ENCODE measurements at regions not wholly inside any gene's neighbourhood (a gene's known extent, or its start where the extent isn't known, plus 50 kb on each side); places are given as distances from the start of the nearest gene placed in this dataset.

- ATAC-seq (no peak), DNase-seq (no peak)
- Histone ChIP-seq H3K4me3 (ENCODE audit: low read length) (no peak overlapping the region), H3K4me1 (ENCODE audit: control insufficient read depth in 2 of 2, insufficient read depth in 2 of 2, low read length in 2 of 2) (no peaks in the 10 kb centered on the region), H3K27ac (ENCODE audit: low read depth, low read length) (no peak overlapping the region), H3K9me3 (ENCODE audit: control insufficient read depth in 2 of 3, low read length in 3 of 3) (no peaks in the 10 kb centered on the region), H3K27me3 (ENCODE audit: control insufficient read depth in 2 of 2, insufficient read depth in 2 of 2, low read length in 2 of 2) (no peaks in the 10 kb centered on the region), H3K36me3 (ENCODE audit: control insufficient read depth in 2 of 3, insufficient read depth in 3 of 3, low read length in 3 of 3) (no peaks in the 10 kb centered on the region)
- Mint-ChIP-seq H3K27ac (no peak overlapping the region), H3K9me3 (no peaks in the 10 kb centered on the region), H3K27me3 (peaks cover 0 to 16% (median 7%) of the 10 kb centered on the region in 5 donors), H3K4me1 (no peaks in the 10 kb centered on the region), H3K4me3 (no peak overlapping the region), H3K36me3 (no peaks in the 10 kb centered on the region)
- CTCF ChIA-PET = no interaction called here
- intact Hi-C loops (cut with micrococcal nuclease) = loop anchor here in 1 of 2 donors (5.0 kb wide), 1 partner anchor 475 kb away; no protein-coding TSS in a partner anchor
- POLR2A ChIA-PET = no interaction called here
Measured at GRCh38 chr12:14187002-14187401, 178.5 kb upstream of the ATF7IP start.

DNA sequence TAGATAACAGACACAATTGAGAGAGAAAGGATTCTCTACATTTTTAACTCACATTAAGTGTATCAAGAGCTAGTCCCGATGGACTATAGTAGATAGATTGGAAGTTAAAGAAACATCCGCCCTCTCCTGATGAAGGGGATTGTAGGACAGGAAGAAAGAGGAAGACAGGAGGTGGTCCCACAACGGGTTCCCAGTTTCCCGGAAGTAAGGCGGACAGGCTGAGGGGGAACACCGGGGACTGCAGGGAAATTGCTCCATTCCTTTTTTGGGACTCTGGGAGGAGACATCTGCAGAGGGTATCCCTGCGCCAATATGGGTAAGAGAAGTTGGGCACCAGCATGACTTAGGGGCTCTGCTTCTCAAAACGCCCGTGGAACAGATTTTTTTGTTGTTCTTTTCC lies 177.5 kb upstream of the ATF7IP start:
- CTCF ChIA-PET = no interaction called here
- H3K27ac ChIP-seq (ENCODE audit: low read depth, low read length) = no peak overlapping the region
- Mint-ChIP-seq H3K4me1 (no peaks in the 10 kb centered on the region), H3K9me3 (no peaks in the 10 kb centered on the region), H3K36me3 (no peaks in the 10 kb centered on the region), H3K27me3 (peaks cover 0 to 16% (median 7%) of the 10 kb centered on the region in 5 donors), H3K27ac (no peak overlapping the region), H3K4me3 (no peak overlapping the region)
- ATAC-seq (no peak), DNase-seq (no peak)
- no peaks in the 10 kb centered on the region for H3K9me3 ChIP-seq (ENCODE audit: control insufficient read depth in 2 of 3, low read length in 3 of 3)
- POLR2A ChIA-PET = no interaction called here
- H3K4me1 ChIP-seq (ENCODE audit: control insufficient read depth in 2 of 2, insufficient read depth in 2 of 2, low read length in 2 of 2) = no peaks in the 10 kb centered on the region
- H3K4me3 ChIP-seq (ENCODE audit: low read length) = no peak overlapping the region
- intact Hi-C loops (cut with micrococcal nuclease) = loop anchor here in 1 of 2 donors (5.0 kb wide), 1 partner anchor 474 kb away; no protein-coding TSS in a partner anchor
- H3K27me3 ChIP-seq (ENCODE audit: control insufficient read depth in 2 of 2, insufficient read depth in 2 of 2, low read length in 2 of 2) = no peaks in the 10 kb centered on the region
- H3K36me3 ChIP-seq (ENCODE audit: control insufficient read depth in 2 of 3, insufficient read depth in 3 of 3, low read length in 3 of 3) = no peaks in the 10 kb centered on the region

GRCh38 chr12:14188744-14189143 lies 176.7 kb upstream of the ATF7IP start:
- H3K27ac ChIP-seq (ENCODE audit: low read depth, low read length) = no peak overlapping the region
- DNase-seq = no peak
- no peaks in the 10 kb centered on the region for H3K4me1 ChIP-seq (ENCODE audit: control insufficient read depth in 2 of 2, insufficient read depth in 2 of 2, low read length in 2 of 2)
- ATAC-seq = no peak
- H3K9me3 ChIP-seq (ENCODE audit: control insufficient read depth in 2 of 3, low read length in 3 of 3) = no peaks in the 10 kb centered on the region
- H3K27me3 ChIP-seq (ENCODE audit: control insufficient read depth in 2 of 2, insufficient read depth in 2 of 2, low read length in 2 of 2) = peaks cover 0 to 3% of the 10 kb centered on the region in 2 donors
- Mint-ChIP-seq H3K9me3 (no peaks in the 10 kb centered on the region), H3K4me3 (no peak overlapping the region), H3K4me1 (no peaks in the 10 kb centered on the region), H3K36me3 (no peaks in the 10 kb centered on the region), H3K27ac (no peak overlapping the region), H3K27me3 (peaks cover 0 to 16% (median 10%) of the 10 kb centered on the region in 5 donors)
- no peak overlapping the region for H3K4me3 ChIP-seq (ENCODE audit: low read length)
- H3K36me3 ChIP-seq (ENCODE audit: control insufficient read depth in 2 of 3, insufficient read depth in 3 of 3, low read length in 3 of 3) = no peaks in the 10 kb centered on the region
- intact Hi-C loops (cut with micrococcal nuclease) = loop anchor here in 1 of 2 donors (5.0 kb wide), 1 partner anchor 474 kb away; no protein-coding TSS in a partner anchor
- CTCF ChIA-PET = no interaction called here
- POLR2A ChIA-PET = no interaction called here

DNA sequence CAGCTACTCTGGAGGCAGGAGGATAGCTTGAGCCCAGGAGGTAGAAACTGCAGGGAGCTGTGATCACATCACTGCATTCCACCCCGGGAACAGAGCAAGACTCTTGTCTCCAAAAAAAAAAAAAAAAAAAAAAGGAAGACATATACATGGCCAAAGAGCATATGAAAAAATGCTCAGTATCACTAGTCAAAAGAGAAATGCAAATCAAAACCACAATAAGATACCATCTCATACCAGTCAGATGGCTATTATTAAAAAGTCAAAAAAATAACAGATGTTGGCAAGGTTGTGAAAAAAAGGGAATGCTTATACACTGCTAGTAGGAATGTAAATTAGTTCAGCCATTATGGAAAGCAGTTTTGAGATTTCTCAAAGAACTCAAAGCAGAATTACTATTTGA lies 174.8 kb upstream of the ATF7IP start:
- no peak for ATAC-seq
- H3K36me3 Mint-ChIP-seq = no peaks in the 10 kb centered on the region

GRCh38 chr12:14191612-14192011 lies 173.9 kb upstream of the ATF7IP start:
- CTCF ChIA-PET = no interaction called here
- no peaks in the 10 kb centered on the region for H3K36me3 ChIP-seq (ENCODE audit: control insufficient read depth in 2 of 3, insufficient read depth in 3 of 3, low read length in 3 of 3)
- H3K27ac Mint-ChIP-seq = no peak overlapping the region
- no peak overlapping the region for H3K4me3 Mint-ChIP-seq
- no peak for ATAC-seq
- no peak for DNase-seq
- POLR2A ChIA-PET = no interaction called here
- peaks cover 0 to 15% (median 7%) of the 10 kb centered on the region in 5 donors for H3K27me3 Mint-ChIP-seq
- no peaks in the 10 kb centered on the region for H3K36me3 Mint-ChIP-seq
- intact Hi-C loops (cut with micrococcal nuclease) = no loop called here
- H3K4me1 ChIP-seq (ENCODE audit: control insufficient read depth in 2 of 2, insufficient read depth in 2 of 2, low read length in 2 of 2) = no peaks in the 10 kb centered on the region
- no peaks in the 10 kb centered on the region for H3K9me3 Mint-ChIP-seq
- H3K4me3 ChIP-seq (ENCODE audit: low read length) = no peak overlapping the region
- H3K27me3 ChIP-seq (ENCODE audit: control insufficient read depth in 2 of 2, insufficient read depth in 2 of 2, low read length in 2 of 2) = peaks cover 0 to 3% of the 10 kb centered on the region in 2 donors
- no peaks in the 10 kb centered on the region for H3K4me1 Mint-ChIP-seq
- H3K9me3 ChIP-seq (ENCODE audit: control insufficient read depth in 2 of 3, low read length in 3 of 3) = no peaks in the 10 kb centered on the region
- no peak overlapping the region for H3K27ac ChIP-seq (ENCODE audit: low read depth, low read length)

More for the DNA sequence above, 174.8 kb upstream of the ATF7IP start:
- Mint-ChIP-seq H3K4me1 (no peaks in the 10 kb centered on the region), H3K9me3 (no peaks in the 10 kb centered on the region), H3K27me3 (peaks cover 0 to 15% (median 7%) of the 10 kb centered on the region in 5 donors), H3K27ac (no peak overlapping the region), H3K4me3 (no peak overlapping the region)
- no peak overlapping the region for H3K4me3 ChIP-seq (ENCODE audit: low read length)
- no peaks in the 10 kb centered on the region for H3K9me3 ChIP-seq (ENCODE audit: control insufficient read depth in 2 of 3, low read length in 3 of 3)
- POLR2A ChIA-PET = no interaction called here
- intact Hi-C loops (cut with micrococcal nuclease) = no loop called here
- CTCF ChIA-PET = no interaction called here
- no peak overlapping the region for H3K27ac ChIP-seq (ENCODE audit: low read depth, low read length)
- no peaks in the 10 kb centered on the region for H3K4me1 ChIP-seq (ENCODE audit: control insufficient read depth in 2 of 2, insufficient read depth in 2 of 2, low read length in 2 of 2)
- no peak for DNase-seq
- peaks cover 0 to 3% of the 10 kb centered on the region in 2 donors for H3K27me3 ChIP-seq (ENCODE audit: control insufficient read depth in 2 of 2, insufficient read depth in 2 of 2, low read length in 2 of 2)
- H3K36me3 ChIP-seq (ENCODE audit: control insufficient read depth in 2 of 3, insufficient read depth in 3 of 3, low read length in 3 of 3) = no peaks in the 10 kb centered on the region

GRCh38 chr12:14193639-14194038 lies 171.8 kb upstream of the ATF7IP start:
- H3K27ac Mint-ChIP-seq = no peak overlapping the region
- H3K27me3 Mint-ChIP-seq = peaks cover 0 to 5% (median 3%) of the 10 kb centered on the region in 5 donors
- Histone ChIP-seq H3K4me3 (ENCODE audit: low read length) (no peak overlapping the region), H3K4me1 (ENCODE audit: control insufficient read depth in 2 of 2, insufficient read depth in 2 of 2, low read length in 2 of 2) (no peaks in the 10 kb centered on the region), H3K36me3 (ENCODE audit: control insufficient read depth in 2 of 3, insufficient read depth in 3 of 3, low read length in 3 of 3) (no peaks in the 10 kb centered on the region), H3K27me3 (ENCODE audit: control insufficient read depth in 2 of 2, insufficient read depth in 2 of 2, low read length in 2 of 2) (peaks cover 0 to 3% of the 10 kb centered on the region in 2 donors), H3K27ac (ENCODE audit: low read depth, low read length) (no peak overlapping the region), H3K9me3 (ENCODE audit: control insufficient read depth in 2 of 3, low read length in 3 of 3) (no peaks in the 10 kb centered on the region)
- no peaks in the 10 kb centered on the region for H3K4me1 Mint-ChIP-seq
- no peak overlapping the region for H3K4me3 Mint-ChIP-seq
- DNase-seq (no peak), ATAC-seq (no peak)
- H3K9me3 Mint-ChIP-seq = no peaks in the 10 kb centered on the region
- ChIA-PET CTCF (no interaction called here), POLR2A (no interaction called here)
- no peaks in the 10 kb centered on the region for H3K36me3 Mint-ChIP-seq
- intact Hi-C loops (cut with micrococcal nuclease) = no loop called here

DNA sequence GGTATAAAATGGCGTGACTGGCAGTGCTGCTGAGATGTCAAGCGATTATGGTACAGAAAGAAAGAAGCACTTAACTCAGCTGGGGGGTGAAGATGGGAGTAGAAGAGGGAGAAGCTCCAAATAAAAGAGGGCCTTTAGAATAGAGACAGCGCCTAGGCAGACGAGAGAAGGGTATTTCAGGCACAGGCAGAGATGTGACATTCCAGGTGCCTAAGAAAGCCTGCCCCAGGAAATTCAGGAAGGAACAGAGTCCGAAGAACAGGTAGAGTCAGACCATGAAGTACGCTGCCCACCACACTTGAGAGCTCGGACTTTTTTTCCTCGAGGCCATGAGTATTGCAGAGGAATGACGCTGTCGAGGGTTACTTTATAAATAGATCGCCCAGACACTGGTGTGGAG lies 170.9 kb upstream of the ATF7IP start:
- Mint-ChIP-seq H3K36me3 (no peaks in the 10 kb centered on the region), H3K4me1 (no peaks in the 10 kb centered on the region), H3K4me3 (no peak overlapping the region), H3K27me3 (peaks cover 0 to 7% (median 3%) of the 10 kb centered on the region in 5 donors), H3K9me3 (peaks cover 0 to 3% (median 0%) of the 10 kb centered on the region in 11 donors), H3K27ac (no peak overlapping the region)
- Histone ChIP-seq H3K9me3 (ENCODE audit: control insufficient read depth in 2 of 3, low read length in 3 of 3) (no peaks in the 10 kb centered on the region), H3K36me3 (ENCODE audit: control insufficient read depth in 2 of 3, insufficient read depth in 3 of 3, low read length in 3 of 3) (no peaks in the 10 kb centered on the region), H3K27ac (ENCODE audit: low read depth, low read length) (no peak overlapping the region), H3K4me3 (ENCODE audit: low read length) (no peak overlapping the region), H3K27me3 (ENCODE audit: control insufficient read depth in 2 of 2, insufficient read depth in 2 of 2, low read length in 2 of 2) (peaks cover 0 to 3% of the 10 kb centered on the region in 2 donors), H3K4me1 (ENCODE audit: control insufficient read depth in 2 of 2, insufficient read depth in 2 of 2, low read length in 2 of 2) (no peaks in the 10 kb centered on the region)
- ATAC-seq (no peak), DNase-seq (no peak)
- ChIA-PET POLR2A (no interaction called here), CTCF (no interaction called here)
- intact Hi-C loops (cut with micrococcal nuclease) = no loop called here
